Right lobe of liver (tissue), 6 donors: ENCODE measurements at regions not wholly inside any gene's neighbourhood (a gene's known extent, or its start where the extent isn't known, plus 50 kb on each side); places are given as distances from the start of the nearest gene placed in this dataset.
A peak's percentile ranks its signal among the peaks of the same experiment; 100 is the strongest.
"Not testable (repeated sequence)": the region's sequence is repeated elsewhere in the genome, so short reads cannot be mapped to it uniquely, and the experiment has no call there.

Experiments used
- ATAC-seq, 4 donors: fragments of 200-7000 bp; cut with Tn5 transposase; one replicate each; pipeline ENCODE4 v1.9.1; 2020; ENCODE audit warnings: mild to moderate bottlenecking in 4 of 4, moderate library complexity in 4 of 4
- DNase-seq, 3 donors: peaks; one replicate each; pipeline ENCODE4 v3.0.0-alpha.2; 2020
- H3K27ac ChIP-seq, 3 donors: fragments of 200-600 bp; one replicate each; pipeline ENCODE4 v1.8.0; 2022
- H3K27me3 ChIP-seq, 2 donors: fragments of 200-600 bp; one replicate each; pipeline ENCODE4 v1.8.0; 2022
- H3K36me3 ChIP-seq, 4 donors: fragments of 200-600 bp; sonication (generic) in 1 of 4; one replicate each; pipeline versions ENCODE4 v1.5.1 to v1.8.0; 2017 to 2022; ENCODE audit warnings: control low read depth in 1 of 4
- H3K4me1 ChIP-seq, 4 donors: fragments of 200-600 bp; sonication (generic) in 1 of 4; one replicate each; pipeline versions ENCODE4 v1.5.1 to v1.8.0; 2017 to 2022; ENCODE audit warnings: control low read depth in 1 of 4
- H3K4me3 ChIP-seq, 3 donors: fragments of 200-600 bp; one replicate each; pipeline ENCODE4 v1.8.0; 2022
- H3K9me3 ChIP-seq, 4 donors: fragments of 200-600 bp; sonication (generic) in 1 of 4; one replicate each; pipeline versions ENCODE4 v1.5.1 to v1.8.0; 2017 to 2022; ENCODE audit warnings: control low read depth in 1 of 4
- WGBS: methylation state at CpG from one replicate; pipeline ENCODE4 v1.1.6; 2018; ENCODE audit warnings: low coverage, low lambda C conversion rate; ENCODE audit not compliant: insufficient coverage; ENCODE audit errors: missing lambda C conversion rate; 5-methylcytosine and 5-hydroxymethylcytosine counted together
- intact Hi-C, 2 donors: fragments of 100-400 bp; cut with DNase I; formaldehyde crosslinking; loops; one replicate each; pipeline versions ENCODE4 v1.11.2 to v1.14.1; 2022
- small RNA-seq, 2 experiments: library from RNA; depleted of rRNA; stranded (forward); fragments of <200 nt; gene quantifications; one replicate each; pipeline ENCODE3, GENCODE V24; 2016
- TF ChIP-seq, protein P1 (sequence below), 4 donors: fragments of 200-600 bp in 3 of 4; fragments of 450-650 bp in 1 of 4; IDR thresholded peaks; one replicate each; pipeline versions ENCODE4 v1.5.1 to v1.8.0; 2016 to 2022; ENCODE audit warnings: antibody characterized with exemption in 4 of 4, mild to moderate bottlenecking in 2 of 4
- donor health status: DM: no; HTN: yes; CAD: no.
- donor health status: DM: no; HTN: no; CAD: no.
- donor health status: DM: no; HTN: no; CAD: no.
- donor health status: DM: no; HTN: yes; CAD: no.
- donor health status: DM: no; HTN: yes; CAD: no.

DNA sequence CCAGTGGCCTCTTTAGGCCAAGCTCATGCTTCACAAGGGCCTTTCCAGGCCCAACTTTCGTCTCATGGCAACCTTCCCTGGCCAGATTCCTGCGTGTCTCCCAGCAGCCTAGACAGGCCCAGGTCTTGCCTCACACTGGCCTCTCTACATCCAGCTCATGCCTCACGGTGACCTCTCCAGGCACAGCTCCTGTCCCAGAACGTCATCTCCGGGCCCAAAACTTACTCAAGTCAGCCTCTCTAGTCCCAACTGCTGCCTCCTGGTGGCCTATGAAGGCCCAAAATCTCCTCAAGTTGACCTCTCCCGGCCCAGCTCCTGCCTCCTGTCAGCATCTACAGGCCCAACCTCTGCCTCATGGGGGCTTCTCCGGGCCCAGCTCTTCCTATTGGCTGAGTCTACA, 54.3 kb upstream of the METTL14 start:
- peak in 2 of 3 donors; percentile 56 to 73 for DNase-seq

GRCh38 chr4:118631321-118632050, 53.7 kb upstream of the METTL14 start:
- H3K36me3 ChIP-seq, ATAC-seq, H3K9me3 ChIP-seq, intact Hi-C loops, DNase-seq, H3K27me3 ChIP-seq, H3K4me1 ChIP-seq, H3K4me3 ChIP-seq: not testable (repeated sequence)
- WGBS, result 78% methylated on average over 4 of the region's 11 CpGs
- peak overlapping the region in 1 of 3 donors; percentile 67 for H3K27ac ChIP-seq

More for the DNA sequence above, 54.3 kb upstream of the METTL14 start:
- intact Hi-C loops, ATAC-seq, H3K9me3 ChIP-seq, H3K4me1 ChIP-seq, H3K36me3 ChIP-seq, H3K4me3 ChIP-seq, H3K27me3 ChIP-seq: not testable (repeated sequence)
- 33% methylated on average over 1 of the region's 7 CpGs for WGBS
- TF ChIP-seq, protein P1, sequence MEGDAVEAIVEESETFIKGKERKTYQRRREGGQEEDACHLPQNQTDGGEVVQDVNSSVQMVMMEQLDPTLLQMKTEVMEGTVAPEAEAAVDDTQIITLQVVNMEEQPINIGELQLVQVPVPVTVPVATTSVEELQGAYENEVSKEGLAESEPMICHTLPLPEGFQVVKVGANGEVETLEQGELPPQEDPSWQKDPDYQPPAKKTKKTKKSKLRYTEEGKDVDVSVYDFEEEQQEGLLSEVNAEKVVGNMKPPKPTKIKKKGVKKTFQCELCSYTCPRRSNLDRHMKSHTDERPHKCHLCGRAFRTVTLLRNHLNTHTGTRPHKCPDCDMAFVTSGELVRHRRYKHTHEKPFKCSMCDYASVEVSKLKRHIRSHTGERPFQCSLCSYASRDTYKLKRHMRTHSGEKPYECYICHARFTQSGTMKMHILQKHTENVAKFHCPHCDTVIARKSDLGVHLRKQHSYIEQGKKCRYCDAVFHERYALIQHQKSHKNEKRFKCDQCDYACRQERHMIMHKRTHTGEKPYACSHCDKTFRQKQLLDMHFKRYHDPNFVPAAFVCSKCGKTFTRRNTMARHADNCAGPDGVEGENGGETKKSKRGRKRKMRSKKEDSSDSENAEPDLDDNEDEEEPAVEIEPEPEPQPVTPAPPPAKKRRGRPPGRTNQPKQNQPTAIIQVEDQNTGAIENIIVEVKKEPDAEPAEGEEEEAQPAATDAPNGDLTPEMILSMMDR (IDR thresholded peaks at IDR 0.05), result peak in 1 of 4 donors; percentile 14
- peak overlapping the region in 1 of 3 donors; percentile 67 for H3K27ac ChIP-seq

DNA sequence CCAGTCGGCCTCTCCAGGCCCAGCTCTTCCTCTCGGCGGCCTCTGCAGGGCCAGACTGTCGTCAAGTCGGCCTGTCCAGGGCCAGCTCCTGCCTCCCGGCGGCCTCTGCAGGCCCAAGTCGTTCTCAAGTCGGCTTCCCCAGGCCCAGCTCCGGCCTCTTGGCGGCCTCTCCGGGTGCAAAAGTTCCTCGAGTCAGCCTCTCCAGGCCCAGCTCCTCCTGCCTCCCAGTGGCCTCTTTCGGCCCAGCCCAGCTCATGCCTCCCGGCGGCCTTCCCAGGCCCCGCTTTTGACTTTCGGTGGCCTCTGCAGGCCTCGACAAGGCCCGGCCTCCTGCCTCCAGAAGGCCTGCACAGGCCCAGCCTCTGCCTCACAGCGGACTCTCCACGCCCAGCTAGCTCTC, 51.7 kb upstream of the METTL14 start:
- WGBS, result 100% methylated on average over 2 of the region's 22 CpGs
- H3K27me3 ChIP-seq, DNase-seq, H3K4me1 ChIP-seq, H3K27ac ChIP-seq, intact Hi-C loops, ATAC-seq, H3K36me3 ChIP-seq, H3K9me3 ChIP-seq, H3K4me3 ChIP-seq: not testable (repeated sequence)

DNA sequence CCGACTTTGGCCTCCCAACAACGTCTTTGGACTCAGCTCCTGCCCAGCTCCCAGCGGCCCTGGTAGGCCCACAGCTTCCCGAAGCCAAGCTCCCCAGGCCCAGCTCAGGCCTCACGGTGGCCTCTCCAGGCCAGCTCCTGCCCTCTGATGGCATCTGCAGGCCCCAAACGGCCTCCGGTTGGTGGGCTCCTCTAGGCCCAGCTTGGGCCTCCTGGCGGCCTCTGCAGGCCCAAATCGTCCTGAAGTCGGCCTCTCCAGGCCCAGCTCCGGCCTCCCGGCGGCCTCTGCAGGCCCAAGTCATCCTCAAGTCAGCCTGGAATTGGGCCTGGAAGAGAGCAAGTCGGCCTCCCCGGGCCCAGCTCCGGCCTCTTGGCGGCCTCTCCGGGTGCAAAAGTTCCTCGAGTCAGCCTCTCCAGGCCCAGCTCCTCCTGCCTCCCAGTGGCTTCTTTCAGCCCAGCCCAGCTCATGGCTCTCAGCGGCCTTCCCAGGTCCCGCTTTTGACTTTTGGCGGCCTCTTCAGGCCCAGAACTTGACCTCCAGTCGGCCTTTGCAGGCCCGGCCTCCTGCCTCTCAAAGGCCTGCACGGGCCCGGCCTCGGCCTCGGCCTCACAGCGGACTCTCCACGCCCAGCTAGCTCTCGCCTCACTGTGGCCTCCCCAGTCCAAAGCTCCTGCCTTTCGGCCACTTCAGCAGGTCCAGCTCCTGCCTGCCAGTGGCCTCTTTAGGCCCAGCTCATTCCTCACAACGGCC, 50.9 kb upstream of the METTL14 start:
- 94% methylated on average over 2 of the region's 33 CpGs for WGBS
- H3K27me3 ChIP-seq, ATAC-seq, H3K4me3 ChIP-seq, H3K27ac ChIP-seq, intact Hi-C loops, H3K9me3 ChIP-seq, DNase-seq, H3K4me1 ChIP-seq, H3K36me3 ChIP-seq: not testable (repeated sequence)

Small RNA genes in the stretch of these regions (small RNA-seq; reads per million reads assigned to genes)
- gene AC092670.1, result 0 reads per million in 2 experiments
- 0 reads per million in 2 experiments for gene RNU6-1054P
